ENCODE measurements at regions not wholly inside any gene's neighbourhood (a gene's known extent, or its start where the extent isn't known, plus 50 kb on each side); places are given as distances from the start of the nearest gene placed in this dataset.

GRCh38 chr19:20250627-20251026, 83.6 kb downstream of the ZNF486 start:
- H3K4me1 ChIP-seq (ENCODE audit: control insufficient read depth in 1 of 2, insufficient read depth in 2 of 2, low read depth in 1 of 2, low read length in 1 of 2), result peaks cover 0 to 10% of the 10 kb centered on the region in 2 experiments; a peak in 1 of 4 replicates

More at GRCh38 chr19:20250627-20251026, 83.6 kb downstream of the ZNF486 start:
- Histone ChIP-seq H3K9me3 (no peaks in the 10 kb centered on the region), H3K27me3 (ENCODE audit: insufficient read depth) (no peaks in the 10 kb centered on the region), H2AFZ (ENCODE audit: low read depth) (no peak overlapping the region), H4K20me1 (ENCODE audit: insufficient read depth) (no peaks in the 10 kb centered on the region), H3K4me3 (ENCODE audit: low read depth in 2 of 2, low read length in 1 of 2) (no peak overlapping the region), H3K27ac (ENCODE audit: low read depth in 2 of 2, low read length in 1 of 2) (no peak overlapping the region), H3K4me2 (no peak overlapping the region), H3K79me2 (ENCODE audit: insufficient read depth) (no peaks in the 10 kb centered on the region), H3F3A (replicated peaks; ENCODE audit: insufficient read depth) (no peaks in the 10 kb centered on the region), H3K9ac (no peak overlapping the region), H3K9me2 (no peaks in the 10 kb centered on the region), H3K36me3 (replicated peaks in 1 of 2; ENCODE audit: control insufficient read depth in 1 of 2, insufficient read depth in 2 of 2, low read length in 1 of 2) (no peaks in the 10 kb centered on the region)
- TF ChIP-seq CTCF (IDR thresholded peaks at IDR 0.05) (no peak), REST (IDR thresholded peaks at IDR 0.05; ENCODE audit: low read depth, low read length) (no peak), FOSL2 (IDR thresholded peaks at IDR 0.05; ENCODE audit: borderline replicate concordance, low read depth) (no peak), ELF1 (IDR thresholded peaks at IDR 0.05) (no peak), YY1 (IDR thresholded peaks at IDR 0.05; ENCODE audit: low read depth) (no peak), FOXM1 (IDR thresholded peaks at IDR 0.05; ENCODE audit: low read depth) (no peak), USF2 (IDR thresholded peaks at IDR 0.05; ENCODE audit: borderline replicate concordance, low read depth, low read length) (no peak), JUND (IDR thresholded peaks at IDR 0.05) (no peak), SIN3A (IDR thresholded peaks at IDR 0.05; ENCODE audit: borderline replicate concordance, low read depth, low read length) (no peak), EP300 (IDR thresholded peaks at IDR 0.05; ENCODE audit: borderline replicate concordance in 1 of 2, low read depth in 1 of 2, low read length in 1 of 2) (no peak)
- POLR2A ChIA-PET, result no interaction called here
- no peak for DNase-seq
- CTCF ChIA-PET, result interaction anchor here (2.0 kb wide), 1 partner anchor 110 kb away, joined by 8 read pairs; no protein-coding TSS in a partner anchor
- WGBS (ENCODE audit: low lambda C conversion rate), result 48% methylated on average over 6 of the region's 6 CpGs

Data from SK-N-SH (cell line).